HEK293T (cell line): ENCODE measurements at regions not wholly inside any gene's neighbourhood (a gene's known extent, or its start where the extent isn't known, plus 50 kb on each side); places are given as distances from the start of the nearest gene placed in this dataset.

Source experiments
- CTCF ChIA-PET: fragments of 350-600 bp; formaldehyde crosslinking; extraction: SDS; loops from one replicate; lab custom pipeline; 2021; ENCODE audit warnings: antibody characterized with exemption, inconsistent platforms; lab: Yijun Ruan, JAX
- POLR2A ChIA-PET: fragments of 350-600 bp; formaldehyde crosslinking; extraction: SDS; loops from one replicate; lab custom pipeline; 2020; ENCODE audit warnings: antibody characterized with exemption, inconsistent platforms; lab: Yijun Ruan, JAX
- DNase-seq: peaks from one replicate; pipeline ENCODE4 v3.0.0; 2012; ENCODE audit warnings: mixed read lengths; ENCODE audit errors: extremely low spot score
- ARNT ChIP-seq: fragments of 450-650 bp; IDR thresholded peaks from 2 replicates; pipeline ENCODE4 v1.6.1; 2017; ENCODE audit warnings: mild to moderate bottlenecking
- BHLHE40 ChIP-seq: fragments of 450-650 bp; IDR thresholded peaks from 2 replicates; pipeline ENCODE4 v1.6.1; 2016; ENCODE audit warnings: mild to moderate bottlenecking, moderate library complexity, borderline replicate concordance
- CTBP1 ChIP-seq: fragments of 450-650 bp; IDR thresholded peaks from 2 replicates; pipeline ENCODE4 v1.6.1; 2016; ENCODE audit warnings: borderline replicate concordance
- ELF4 ChIP-seq: fragments of 450-650 bp; IDR thresholded peaks from 2 replicates; pipeline ENCODE4 v1.6.1; 2017; ENCODE audit warnings: antibody characterized with exemption
- FOXA1 ChIP-seq: fragments of 450-650 bp; IDR thresholded peaks from 2 replicates; pipeline ENCODE4 v1.6.1; 2016; ENCODE audit warnings: mild to moderate bottlenecking
- FOXK2 ChIP-seq: fragments of 450-650 bp; IDR thresholded peaks from 2 replicates; pipeline ENCODE4 v1.6.1; 2016; ENCODE audit warnings: mild to moderate bottlenecking
- FOXM1 ChIP-seq: fragments of 450-650 bp; IDR thresholded peaks from 2 replicates; pipeline ENCODE4 v1.6.1; 2017; ENCODE audit warnings: mild to moderate bottlenecking, borderline replicate concordance
- HDGF ChIP-seq: fragments of 450-650 bp; IDR thresholded peaks from 2 replicates; pipeline ENCODE4 v1.6.1; 2017; ENCODE audit warnings: antibody characterized with exemption, borderline replicate concordance
- L3MBTL2 ChIP-seq: fragments of 450-650 bp; conservative IDR thresholded peaks from 2 replicates; pipeline ENCODE4 v1.6.1; 2016; ENCODE audit warnings: mild to moderate bottlenecking
- LEF1 ChIP-seq: fragments of 450-650 bp; IDR thresholded peaks from 2 replicates; pipeline ENCODE4 v1.6.1; 2017; ENCODE audit warnings: mild to moderate bottlenecking, borderline replicate concordance
- NFRKB ChIP-seq: fragments of 450-650 bp; IDR thresholded peaks from 2 replicates; pipeline ENCODE4 v1.6.1; 2016; ENCODE audit warnings: mild to moderate bottlenecking, moderate library complexity
- SP1 ChIP-seq: fragments of 450-650 bp; IDR thresholded peaks from 2 replicates; pipeline ENCODE4 v1.6.1; 2017
- SUZ12 ChIP-seq: fragments of 450-650 bp; IDR thresholded peaks from 2 replicates; pipeline ENCODE4 v1.6.1; 2016; ENCODE audit warnings: mild to moderate bottlenecking
- TARDBP ChIP-seq: fragments of 450-650 bp; IDR thresholded peaks from 2 replicates; pipeline ENCODE4 v1.6.1; 2016
- ZNF384 ChIP-seq: fragments of 450-650 bp; IDR thresholded peaks from 2 replicates; pipeline ENCODE4 v1.6.1; 2016
- TF ChIP-seq, protein P1 (sequence below): fragments of 450-650 bp; IDR thresholded peaks from 2 replicates; pipeline ENCODE4 v1.6.1; 2016

- ChIA-PET CTCF (no interaction called here), POLR2A (no interaction called here)
- no peak for TF ChIP-seq CTBP1
- no peak for TF ChIP-seq LEF1
- TF ChIP-seq ZNF384: no peak
- no peak for TF ChIP-seq SUZ12
- no peak for TF ChIP-seq FOXM1
- no peak for TF ChIP-seq FOXK2
- TF ChIP-seq L3MBTL2: no peak
- DNase-seq: no peak
These were observed 129.9 kb downstream of the GLUL start for GRCh38 chr1:182261655-182262054.

- POLR2A ChIA-PET: no interaction called here
- no peak for DNase-seq
- CTCF ChIA-PET: interaction anchor here (0.7 kb wide), 1 partner anchor 31 kb away, joined by 4 read pairs; no protein-coding TSS in a partner anchor
- TF ChIP-seq LEF1 (no peak), HDGF (no peak), SP1 (no peak), BHLHE40 (no peak), NFRKB (no peak)
These were observed 131.1 kb downstream of the GLUL start for GRCh38 chr1:182260516-182260915.

- DNase-seq: no peak
- ChIA-PET POLR2A (no interaction called here), CTCF (no interaction called here)
- TF ChIP-seq FOXM1 (no peak), FOXK2 (no peak), TARDBP (no peak), ARNT (no peak), BHLHE40 (no peak), SUZ12 (no peak), SP1 (no peak), NFRKB (no peak), LEF1 (no peak), HDGF (no peak), ELF4 (no peak), ZNF384 (no peak), FOXA1 (no peak), CTBP1 (no peak), L3MBTL2 (no peak)
- TF ChIP-seq, protein P1, sequence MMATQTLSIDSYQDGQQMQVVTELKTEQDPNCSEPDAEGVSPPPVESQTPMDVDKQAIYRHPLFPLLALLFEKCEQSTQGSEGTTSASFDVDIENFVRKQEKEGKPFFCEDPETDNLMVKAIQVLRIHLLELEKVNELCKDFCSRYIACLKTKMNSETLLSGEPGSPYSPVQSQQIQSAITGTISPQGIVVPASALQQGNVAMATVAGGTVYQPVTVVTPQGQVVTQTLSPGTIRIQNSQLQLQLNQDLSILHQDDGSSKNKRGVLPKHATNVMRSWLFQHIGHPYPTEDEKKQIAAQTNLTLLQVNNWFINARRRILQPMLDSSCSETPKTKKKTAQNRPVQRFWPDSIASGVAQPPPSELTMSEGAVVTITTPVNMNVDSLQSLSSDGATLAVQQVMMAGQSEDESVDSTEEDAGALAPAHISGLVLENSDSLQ: no peak
These were observed 131.6 kb downstream of the GLUL start for GRCh38 chr1:182259968-182260367.

- no peak for DNase-seq
- no peak for TF ChIP-seq FOXM1
- no peak for TF ChIP-seq CTBP1
- TF ChIP-seq ZNF384: no peak
- no peak for TF ChIP-seq SP1
- no peak for TF ChIP-seq TARDBP
- ChIA-PET POLR2A (no interaction called here), CTCF (no interaction called here)
These were observed 132.2 kb downstream of the GLUL start for GRCh38 chr1:182259229-182259872.

DNA sequence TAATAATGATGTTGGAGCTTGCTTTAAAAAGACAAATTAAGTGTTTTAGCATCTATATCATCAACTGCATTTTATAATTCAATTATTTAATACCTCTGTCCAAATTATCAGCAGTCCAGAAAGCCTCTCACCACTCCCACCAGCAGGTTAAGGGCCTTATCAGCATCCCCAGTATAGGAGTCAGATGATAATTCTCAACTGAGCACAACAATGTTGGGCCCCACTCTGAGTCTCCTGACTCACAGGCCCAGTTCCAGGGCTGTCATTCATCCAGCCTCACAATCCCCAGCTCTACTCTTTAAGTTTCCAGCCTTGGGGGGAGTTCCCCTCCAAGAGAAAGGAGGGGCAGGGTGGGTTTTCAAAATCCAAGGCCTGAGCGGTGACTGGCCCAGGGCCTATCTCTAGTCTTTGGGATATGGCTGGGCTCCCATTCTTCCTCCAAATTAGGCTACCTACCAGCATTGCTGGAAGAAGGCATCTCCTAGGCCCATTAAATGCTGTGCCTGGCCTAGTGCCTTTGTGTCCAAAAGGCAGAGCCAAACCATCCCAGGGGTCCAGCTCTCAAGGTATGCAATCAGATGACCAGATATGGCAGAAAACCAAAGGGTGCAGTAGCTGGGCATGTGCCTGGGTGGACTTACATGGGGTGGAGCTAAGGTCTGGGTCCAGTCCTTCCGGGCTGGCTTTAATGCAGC, 134.1 kb downstream of the GLUL start:
- POLR2A ChIA-PET: no interaction called here
- TF ChIP-seq NFRKB (no peak), ZNF384 (no peak), ELF4 (no peak), HDGF (no peak), LEF1 (no peak), SUZ12 (no peak), FOXM1 (no peak), L3MBTL2 (no peak), BHLHE40 (no peak), ARNT (no peak), TARDBP (no peak), FOXA1 (no peak), SP1 (no peak), CTBP1 (no peak), FOXK2 (no peak)
- TF ChIP-seq, protein P1: no peak

DNA sequence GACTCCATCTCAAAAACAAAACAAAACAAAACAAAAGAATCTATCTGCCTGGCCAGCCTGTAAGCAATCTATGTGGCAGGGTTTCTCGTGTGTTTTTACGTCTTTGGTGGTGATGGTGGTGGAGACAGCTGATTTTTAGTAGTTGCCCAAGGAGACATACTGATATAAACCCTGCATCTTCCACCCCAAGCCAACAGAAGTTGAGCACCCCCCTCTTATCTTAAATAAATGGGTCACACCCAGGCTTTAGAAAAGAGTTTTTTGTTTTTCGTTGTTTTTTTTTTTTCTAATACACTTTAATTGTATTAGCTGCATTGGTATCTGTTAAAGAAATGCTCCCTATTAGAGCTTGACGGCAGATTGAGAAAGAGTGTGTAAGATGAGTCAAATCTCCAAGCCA, 134.7 kb downstream of the GLUL start:
- no peak for DNase-seq
- TF ChIP-seq BHLHE40: no peak
- TF ChIP-seq ELF4: no peak
- no peak for TF ChIP-seq FOXA1
- no peak for TF ChIP-seq SUZ12
- no peak for TF ChIP-seq L3MBTL2
- POLR2A ChIA-PET: no interaction called here
- CTCF ChIA-PET: no interaction called here

More for the DNA sequence above, 134.1 kb downstream of the GLUL start:
- DNase-seq: no peak
- CTCF ChIA-PET: interaction anchor here (0.6 kb wide), 1 partner anchor 17 kb away, joined by 3 read pairs; no protein-coding TSS in a partner anchor

- ChIA-PET CTCF (no interaction called here), POLR2A (no interaction called here)
- TF ChIP-seq, protein P1: no peak
- TF ChIP-seq BHLHE40: no peak
- TF ChIP-seq NFRKB: no peak
- TF ChIP-seq ARNT: no peak
- no peak for TF ChIP-seq HDGF
- TF ChIP-seq LEF1: no peak
- TF ChIP-seq FOXM1: no peak
- TF ChIP-seq SP1: no peak
- DNase-seq: no peak
These were observed 136.1 kb downstream of the GLUL start for GRCh38 chr1:182255494-182255893.
